ENCODE measurements at regions not wholly inside any gene's neighbourhood (a gene's known extent, or its start where the extent isn't known, plus 50 kb on each side); places are given as distances from the start of the nearest gene placed in this dataset.
"Not testable (repeated sequence)": the region's sequence is repeated elsewhere in the genome, so short reads cannot be mapped to it uniquely, and the experiment has no call there.

GRCh38 chr4:82136161-82136801, 237.5 kb downstream of the HNRNPD start:
- Mint-ChIP-seq H3K27me3 (ENCODE audit: insufficient read depth) (no peaks in the 10 kb centered on the region), H3K27ac (no peak overlapping the region), H3K9me3 (no peaks in the 10 kb centered on the region), H3K4me3 (no peak overlapping the region), H3K36me3 (ENCODE audit: low read depth) (no peaks in the 10 kb centered on the region), H3K4me1 (ENCODE audit: low read depth) (peaks cover 9% of the 10 kb centered on the region)
- intact Hi-C loops (cut with micrococcal nuclease) = no loop called here
- DNase-seq (ENCODE audit: low spot score) = no peak

GRCh38 chr4:82128355-82128754, 245.4 kb downstream of the HNRNPD start:
- peaks cover 2% of the 10 kb centered on the region for H3K27me3 Mint-ChIP-seq (ENCODE audit: insufficient read depth)
- peaks cover 3% of the 10 kb centered on the region for H3K9me3 Mint-ChIP-seq
- intact Hi-C loops (cut with micrococcal nuclease) = no loop called here
- H3K36me3 Mint-ChIP-seq (ENCODE audit: low read depth) = no peaks in the 10 kb centered on the region
- H3K4me3 Mint-ChIP-seq = no peak overlapping the region
- DNase-seq (ENCODE audit: low spot score) = no peak
- H3K4me1 Mint-ChIP-seq (ENCODE audit: low read depth) = no peaks in the 10 kb centered on the region
- no peak overlapping the region for H3K27ac Mint-ChIP-seq

- Mint-ChIP-seq H3K27me3 (ENCODE audit: insufficient read depth) (peaks cover 2% of the 10 kb centered on the region), H3K36me3 (ENCODE audit: low read depth) (no peaks in the 10 kb centered on the region), H3K9me3 (peaks cover 3% of the 10 kb centered on the region), H3K27ac (no peak overlapping the region), H3K4me1 (ENCODE audit: low read depth) (no peaks in the 10 kb centered on the region), H3K4me3 (no peak overlapping the region)
- intact Hi-C loops (cut with micrococcal nuclease) = no loop called here
- DNase-seq (ENCODE audit: low spot score) = no peak
These were observed 247.2 kb downstream of the HNRNPD start for GRCh38 chr4:82126512-82127040.

- intact Hi-C loops (cut with micrococcal nuclease) = no loop called here
- H3K27ac Mint-ChIP-seq = no peak overlapping the region
- DNase-seq (ENCODE audit: low spot score) = no peak
- no peaks in the 10 kb centered on the region for H3K4me1 Mint-ChIP-seq (ENCODE audit: low read depth)
- peaks cover 3% of the 10 kb centered on the region for H3K9me3 Mint-ChIP-seq
- peaks cover 2% of the 10 kb centered on the region for H3K27me3 Mint-ChIP-seq (ENCODE audit: insufficient read depth)
- no peaks in the 10 kb centered on the region for H3K36me3 Mint-ChIP-seq (ENCODE audit: low read depth)
- H3K4me3 Mint-ChIP-seq = no peak overlapping the region
These were observed 247.9 kb downstream of the HNRNPD start for GRCh38 chr4:82125787-82126297.

- H3K36me3 Mint-ChIP-seq (ENCODE audit: low read depth) = no peaks in the 10 kb centered on the region
- H3K27me3 Mint-ChIP-seq (ENCODE audit: insufficient read depth) = peaks cover 2% of the 10 kb centered on the region
- no peaks in the 10 kb centered on the region for H3K4me1 Mint-ChIP-seq (ENCODE audit: low read depth)
- no peak for DNase-seq (ENCODE audit: low spot score)
- intact Hi-C loops (cut with micrococcal nuclease) = no loop called here
- H3K27ac Mint-ChIP-seq = no peak overlapping the region
- H3K4me3 Mint-ChIP-seq = no peak overlapping the region
- H3K9me3 Mint-ChIP-seq = peaks cover 3% of the 10 kb centered on the region
These were observed 248.6 kb downstream of the HNRNPD start for GRCh38 chr4:82124932-82125786.

- no peaks in the 10 kb centered on the region for H3K4me1 Mint-ChIP-seq (ENCODE audit: low read depth)
- no peaks in the 10 kb centered on the region for H3K36me3 Mint-ChIP-seq (ENCODE audit: low read depth)
- no peak for DNase-seq (ENCODE audit: low spot score)
- peaks cover under 1% of the 10 kb centered on the region for H3K27me3 Mint-ChIP-seq (ENCODE audit: insufficient read depth)
- H3K9me3 Mint-ChIP-seq = peaks cover 3% of the 10 kb centered on the region
- H3K27ac Mint-ChIP-seq = no peak overlapping the region
- intact Hi-C loops (cut with micrococcal nuclease) = no loop called here
- H3K4me3 Mint-ChIP-seq = no peak overlapping the region
These were observed 249.4 kb downstream of the HNRNPD start for GRCh38 chr4:82124365-82124764.

- no peaks in the 10 kb centered on the region for H3K36me3 Mint-ChIP-seq (ENCODE audit: low read depth)
- no peak overlapping the region for H3K4me3 Mint-ChIP-seq
- no peak for DNase-seq (ENCODE audit: low spot score)
- H3K9me3 Mint-ChIP-seq = peaks cover under 1% of the 10 kb centered on the region
- no peak overlapping the region for H3K27ac Mint-ChIP-seq
- no peaks in the 10 kb centered on the region for H3K27me3 Mint-ChIP-seq (ENCODE audit: insufficient read depth)
- intact Hi-C loops (cut with micrococcal nuclease) = no loop called here
- H3K4me1 Mint-ChIP-seq (ENCODE audit: low read depth) = no peaks in the 10 kb centered on the region
These were observed 249.9 kb downstream of the HNRNPD start for GRCh38 chr4:82123934-82124333.

GRCh38 chr4:82115183-82115582, 258.6 kb downstream of the HNRNPD start:
- intact Hi-C loops (cut with micrococcal nuclease); H3K4me1 Mint-ChIP-seq (ENCODE audit: low read depth); H3K27me3 Mint-ChIP-seq (ENCODE audit: insufficient read depth); DNase-seq (ENCODE audit: low spot score); H3K27ac Mint-ChIP-seq; H3K36me3 Mint-ChIP-seq (ENCODE audit: low read depth); H3K9me3 Mint-ChIP-seq; H3K4me3 Mint-ChIP-seq: not testable (repeated sequence)

GRCh38 chr4:82108506-82108905, 265.3 kb downstream of the HNRNPD start:
- intact Hi-C loops (cut with micrococcal nuclease) = no loop called here
- Mint-ChIP-seq H3K9me3 (no peaks in the 10 kb centered on the region), H3K4me1 (ENCODE audit: low read depth) (no peaks in the 10 kb centered on the region), H3K36me3 (ENCODE audit: low read depth) (no peaks in the 10 kb centered on the region), H3K27ac (no peak overlapping the region), H3K4me3 (no peak overlapping the region), H3K27me3 (ENCODE audit: insufficient read depth) (no peaks in the 10 kb centered on the region)
- no peak for DNase-seq (ENCODE audit: low spot score)

- H3K27ac Mint-ChIP-seq = no peak overlapping the region
These were observed 269.2 kb downstream of the HNRNPD start for GRCh38 chr4:82104578-82104977.

GRCh38 chr4:82099928-82100579, 273.7 kb downstream of the HNRNPD start:
- Mint-ChIP-seq H3K36me3 (ENCODE audit: low read depth) (no peaks in the 10 kb centered on the region), H3K27ac (no peak overlapping the region), H3K4me1 (ENCODE audit: low read depth) (no peaks in the 10 kb centered on the region), H3K4me3 (no peak overlapping the region), H3K9me3 (no peaks in the 10 kb centered on the region), H3K27me3 (ENCODE audit: insufficient read depth) (no peaks in the 10 kb centered on the region)
- intact Hi-C loops (cut with micrococcal nuclease) = no loop called here
- no peak for DNase-seq (ENCODE audit: low spot score)

More at GRCh38 chr4:82104578-82104977, 269.2 kb downstream of the HNRNPD start:
- intact Hi-C loops (cut with micrococcal nuclease) = no loop called here
- H3K27me3 Mint-ChIP-seq (ENCODE audit: insufficient read depth) = no peaks in the 10 kb centered on the region
- no peaks in the 10 kb centered on the region for H3K4me1 Mint-ChIP-seq (ENCODE audit: low read depth)
- H3K4me3 Mint-ChIP-seq = no peak overlapping the region
- DNase-seq (ENCODE audit: low spot score) = no peak
- no peaks in the 10 kb centered on the region for H3K36me3 Mint-ChIP-seq (ENCODE audit: low read depth)
- no peaks in the 10 kb centered on the region for H3K9me3 Mint-ChIP-seq

- Mint-ChIP-seq H3K4me1 (ENCODE audit: low read depth) (no peaks in the 10 kb centered on the region), H3K27ac (no peak overlapping the region), H3K4me3 (no peak overlapping the region), H3K9me3 (no peaks in the 10 kb centered on the region), H3K27me3 (ENCODE audit: insufficient read depth) (no peaks in the 10 kb centered on the region), H3K36me3 (ENCODE audit: low read depth) (no peaks in the 10 kb centered on the region)
- intact Hi-C loops (cut with micrococcal nuclease) = no loop called here
- no peak for DNase-seq (ENCODE audit: low spot score)
These were observed 276.3 kb downstream of the HNRNPD start for GRCh38 chr4:82097504-82097903.

- Mint-ChIP-seq H3K4me1 (ENCODE audit: low read depth) (no peaks in the 10 kb centered on the region), H3K9me3 (no peaks in the 10 kb centered on the region), H3K27me3 (ENCODE audit: insufficient read depth) (no peaks in the 10 kb centered on the region), H3K4me3 (no peak overlapping the region), H3K27ac (no peak overlapping the region), H3K36me3 (ENCODE audit: low read depth) (no peaks in the 10 kb centered on the region)
- no peak for DNase-seq (ENCODE audit: low spot score)
- intact Hi-C loops (cut with micrococcal nuclease) = no loop called here
These were observed 283.1 kb downstream of the HNRNPD start for GRCh38 chr4:82090717-82091116.

Data from activated T-helper 1 cell treated with anti-CD3 and anti-CD28 coated beads, Interleukin-12 subunit alpha, Interleukin-12 subunit beta, Interleukin-2, Interleukin-4 antibody, amounts not matched to agents 30 ng/mL and 10 ng/mL and 1 ng/mL, durations not matched to agents 14 hours and 24 hours and 36 hours (primary cell).